DND-41 (cell line): ENCODE measurements at regions not wholly inside any gene's neighbourhood (a gene's known extent, or its start where the extent isn't known, plus 50 kb on each side); places are given as distances from the start of the nearest gene placed in this dataset.

ENCODE experiments used
- EZH2 ChIP-seq: IDR thresholded peaks from 3 replicates; pipeline ENCODE4 v1.6.1; 2012; ENCODE audit warnings: borderline replicate concordance, low read depth, mild to moderate bottlenecking, moderate library complexity, low read length, inconsistent platforms; ENCODE audit not compliant: severe bottlenecking
- TF ChIP-seq, protein P1 (sequence below): IDR thresholded peaks from 2 replicates; pipeline ENCODE4 v1.5.1; 2012; ENCODE audit warnings: borderline replicate concordance, low read length, moderate library complexity, mild to moderate bottlenecking; ENCODE audit not compliant: poor library complexity, severe bottlenecking; ENCODE audit errors: extremely low read depth

DNA sequence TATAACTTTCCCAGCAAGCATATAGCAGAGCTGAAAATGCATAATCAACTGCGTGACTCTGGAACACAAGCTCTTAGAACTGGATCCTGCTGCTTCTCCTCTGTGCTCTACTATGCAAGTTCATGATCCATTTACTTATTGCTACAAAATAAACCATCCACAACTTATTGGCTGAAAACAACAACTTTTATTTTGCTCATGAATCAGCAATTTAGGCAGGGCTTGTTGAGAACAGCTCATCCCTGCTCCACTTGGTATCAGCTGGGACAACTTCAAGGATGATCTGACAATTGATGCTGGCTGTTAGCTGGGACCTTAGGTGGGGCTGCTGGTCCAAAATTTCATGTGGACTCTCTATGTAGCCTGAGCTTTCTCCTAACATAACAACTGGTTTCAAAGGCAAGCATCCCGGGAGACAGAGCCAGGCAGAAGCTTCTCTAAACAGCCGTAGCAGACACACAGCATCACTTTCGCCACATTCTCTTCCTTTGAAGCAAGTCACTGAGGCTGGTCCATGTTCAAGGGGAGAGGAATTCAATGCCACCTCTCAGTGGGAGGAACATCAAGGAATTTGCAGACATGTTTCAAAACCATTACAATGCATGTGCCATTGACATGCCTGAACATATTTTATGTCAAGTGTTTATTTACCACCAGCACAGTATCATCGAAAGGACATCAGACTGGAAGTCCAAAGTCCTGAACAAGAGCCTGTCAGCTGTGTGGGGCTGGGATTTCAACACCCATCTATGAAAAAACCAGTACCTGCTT, 153.1 kb upstream of the PKDCC start:
- TF ChIP-seq, protein P1, sequence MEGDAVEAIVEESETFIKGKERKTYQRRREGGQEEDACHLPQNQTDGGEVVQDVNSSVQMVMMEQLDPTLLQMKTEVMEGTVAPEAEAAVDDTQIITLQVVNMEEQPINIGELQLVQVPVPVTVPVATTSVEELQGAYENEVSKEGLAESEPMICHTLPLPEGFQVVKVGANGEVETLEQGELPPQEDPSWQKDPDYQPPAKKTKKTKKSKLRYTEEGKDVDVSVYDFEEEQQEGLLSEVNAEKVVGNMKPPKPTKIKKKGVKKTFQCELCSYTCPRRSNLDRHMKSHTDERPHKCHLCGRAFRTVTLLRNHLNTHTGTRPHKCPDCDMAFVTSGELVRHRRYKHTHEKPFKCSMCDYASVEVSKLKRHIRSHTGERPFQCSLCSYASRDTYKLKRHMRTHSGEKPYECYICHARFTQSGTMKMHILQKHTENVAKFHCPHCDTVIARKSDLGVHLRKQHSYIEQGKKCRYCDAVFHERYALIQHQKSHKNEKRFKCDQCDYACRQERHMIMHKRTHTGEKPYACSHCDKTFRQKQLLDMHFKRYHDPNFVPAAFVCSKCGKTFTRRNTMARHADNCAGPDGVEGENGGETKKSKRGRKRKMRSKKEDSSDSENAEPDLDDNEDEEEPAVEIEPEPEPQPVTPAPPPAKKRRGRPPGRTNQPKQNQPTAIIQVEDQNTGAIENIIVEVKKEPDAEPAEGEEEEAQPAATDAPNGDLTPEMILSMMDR, result no peak
- no peak for TF ChIP-seq EZH2
